ENCODE measurements at regions not wholly inside any gene's neighbourhood (a gene's known extent, or its start where the extent isn't known, plus 50 kb on each side); places are given as distances from the start of the nearest gene placed in this dataset.

- no peak for TF ChIP-seq REST (IDR thresholded peaks at IDR 0.05; ENCODE audit: insufficient read depth in 1 of 2, low read depth in 2 of 2, low read length in 2 of 2)
- no peak for TF ChIP-seq POLR2AphosphoS5 (IDR thresholded peaks at IDR 0.05; ENCODE audit: low read depth, low read length)
- TF ChIP-seq TAF1 (IDR thresholded peaks at IDR 0.05; ENCODE audit: borderline replicate concordance, insufficient read depth, low read length) = no peak
- no peak for TF ChIP-seq SIN3A (IDR thresholded peaks at IDR 0.05; ENCODE audit: borderline replicate concordance, insufficient read depth, low read length)
Measured at GRCh38 chr1:209484429-209484828, 99.1 kb upstream of the CAMK1G start.

All from PFSK-1 (cell line).